ENCODE measurements at regions not wholly inside any gene's neighbourhood (a gene's known extent, or its start where the extent isn't known, plus 50 kb on each side); places are given as distances from the start of the nearest gene placed in this dataset.
A peak's percentile ranks its signal among the peaks of the same experiment; 100 is the strongest.

GRCh38 chr6:138590796-138591709 lies 91.8 kb upstream of the NHSL1 start:
- DNase-seq (ENCODE audit: low read depth, low spot score): peak; percentile 31
- H3K4me3 ChIP-seq: no peak overlapping the region
- RAD21 ChIA-PET (ENCODE audit: unreplicated experiment): interaction anchor here (0.6 to 5.2 kb wide), 16 partner anchors 48 to 1173 kb away, joined by 3 to 115 read pairs (median 4); partner anchors contain the start of gene HEBP2
- no peaks in the 10 kb centered on the region for H3K79me2 ChIP-seq (ENCODE audit: control insufficient read depth, insufficient read depth, low read length)
- intact Hi-C loops (cut with micrococcal nuclease; ENCODE audit: unreplicated experiment): loop anchor here (1.0 to 2.0 kb wide), 2 partner anchors 162 to 474 kb away; no protein-coding TSS in a partner anchor
- H3K27me3 ChIP-seq (replicated peaks in 1 of 2; ENCODE audit: control insufficient read depth in 2 of 2, insufficient read depth in 2 of 2, low read length in 1 of 2): no peaks in the 10 kb centered on the region
- SMC1A ChIA-PET (ENCODE audit: uncharacterized antibody, unreplicated experiment): interaction anchor here (0.8 to 8.8 kb wide), 25 partner anchors 11 to 474 kb away, joined by 3 to 332 read pairs (median 5); partner anchors contain the start of gene CCDC28A
- H3K4me2 ChIP-seq (ENCODE audit: control insufficient read depth, insufficient read depth): no peak overlapping the region
- peak; percentile 30 for ATAC-seq
- in situ Hi-C loops (cut with MboI): loop anchor here (10.0 kb wide), 1 partner anchor 764 kb away; no protein-coding TSS in a partner anchor
- no peak overlapping the region for H2AFZ ChIP-seq (ENCODE audit: control insufficient read depth, low read depth, low read length)
- no peak overlapping the region for H3K9ac ChIP-seq (ENCODE audit: control insufficient read depth, insufficient read depth, low read length)
- peak; percentile 73 for FAIRE-seq
- H3K36me3 ChIP-seq (ENCODE audit: control insufficient read depth in 2 of 2, insufficient read depth in 2 of 2, low read length in 1 of 2): no peaks in the 10 kb centered on the region
- H3K4me1 ChIP-seq (ENCODE audit: control insufficient read depth, insufficient read depth, low read length): peaks cover 11% of the 10 kb centered on the region; the same call in 1 of the 2 replicates
- POLR2A ChIA-PET: interaction anchor here (0.9 to 1.7 kb wide), 4 partner anchors 49 to 101 kb away, joined by 3 to 11 read pairs (median 4); no protein-coding TSS in a partner anchor
- no peaks in the 10 kb centered on the region for H3K9me3 ChIP-seq (replicated peaks; ENCODE audit: control insufficient read depth, insufficient read depth, low read length)
- WGBS (ENCODE audit: insufficient coverage, insufficient replicate concordance, low lambda C conversion rate, missing lambda C conversion rate): 3% methylated on average over 3 of the region's 3 CpGs
- H4K20me1 ChIP-seq (ENCODE audit: control insufficient read depth, insufficient read depth): no peaks in the 10 kb centered on the region
- CTCF ChIA-PET: interaction anchor here (0.6 to 10.1 kb wide), 52 partner anchors 11 to 773 kb away, joined by 3 to 418 read pairs (median 4); partner anchors contain the start of genes CCDC28A, HEBP2 and NHSL1
- no TSS peak for BruUV-seq (replicated peaks)
- H3K27ac ChIP-seq (ENCODE audit: control insufficient read depth, insufficient read depth): no peak overlapping the region
- peak; percentile 54 for TF ChIP-seq RAD21 (IDR thresholded peaks at IDR 0.05; ENCODE audit: insufficient read depth, low read depth, low read length)
- peak; percentile 58; the same call in 1 of the 2 replicates for TF ChIP-seq SMC3 (IDR thresholded peaks at IDR 0.05; ENCODE audit: borderline replicate concordance, low read length)
- TF ChIP-seq CBX5 (IDR thresholded peaks at IDR 0.05; ENCODE audit: low read depth): no peak
- no peak for TF ChIP-seq E2F8 (IDR thresholded peaks at IDR 0.05; ENCODE audit: low read depth, partially characterized antibody)
- no peak for TF ChIP-seq USF1 (IDR thresholded peaks at IDR 0.05; ENCODE audit: borderline replicate concordance, extremely low read length, insufficient read depth, low read depth, low read length)
- TF ChIP-seq MEF2B (IDR thresholded peaks at IDR 0.05; ENCODE audit: partially characterized antibody, poor library complexity, severe bottlenecking): peak; percentile 77
- TF ChIP-seq CUX1 (IDR thresholded peaks at IDR 0.05; ENCODE audit: insufficient replicate concordance, low read depth, low read length): peak; percentile 71
- peak; percentile 81 to 82 (median 81) for TF ChIP-seq CTCF (IDR thresholded peaks at IDR 0.05 in 2 of 3, conservative IDR thresholded peaks at IDR 0.05 in 1 of 3; ENCODE audit: control insufficient read depth in 2 of 3, extremely low read depth in 1 of 3, insufficient read depth in 1 of 3, low read depth in 3 of 3, low read length in 3 of 3)
- TF ChIP-seq SREBF2 (IDR thresholded peaks at IDR 0.05; ENCODE audit: low read length): no peak

Measured in GM12878 (cell line).